GM12878 (cell line): ENCODE measurements at regions not wholly inside any gene's neighbourhood (a gene's known extent, or its start where the extent isn't known, plus 50 kb on each side); places are given as distances from the start of the nearest gene placed in this dataset.

Experiments
- ATAC-seq: fragments of 200-7000 bp; cut with Tn5 transposase; 3 replicates; pipeline ENCODE4 v1.9.1; 2020; ENCODE audit warnings: mild to moderate bottlenecking, moderate library complexity
- BruUV-seq: library from RNA; stranded (reverse); fragments of 400-500 nt; replicated peaks from 2 replicates; lab custom pipeline; 2021; lab: Mats Ljungman, UMichigan
- CTCF ChIA-PET: fragments of 300-600 bp; sonication (Branson Sonifier 250); formaldehyde crosslinking; extraction: SDS; loops from one replicate; lab custom pipeline; 2021; ENCODE audit warnings: inconsistent platforms; lab: Yijun Ruan, JAX
- POLR2A ChIA-PET: fragments of 350-600 bp; formaldehyde crosslinking; extraction: SDS; loops from one replicate; lab custom pipeline; 2021; ENCODE audit warnings: inconsistent platforms; lab: Charles Lee
- RAD21 ChIA-PET: fragments of 300-600 bp; sonication (Branson Sonifier 250); formaldehyde crosslinking; loops from one replicate; lab custom pipeline; 2023; ENCODE audit warnings: antibody characterized with exemption; ENCODE audit not compliant: unreplicated experiment; lab: Charles Lee
- SMC1A ChIA-PET: fragments of 300-600 bp; sonication (Branson Sonifier 250); formaldehyde crosslinking; loops from one replicate; lab custom pipeline; 2023; ENCODE audit not compliant: unreplicated experiment, uncharacterized antibody; lab: Charles Lee
- DNase-seq: peaks from one replicate; pipeline ENCODE4 v3.0.0-alpha.2; 2011; ENCODE audit warnings: low read depth, low spot score
- FAIRE-seq: peaks from 3 replicates; lab custom pipeline; 2011; peaks lifted over from hg19 to GRCh38; lab: Jason Lieb, UNC
- H2AFZ ChIP-seq: 2 replicates; pipeline ENCODE4 v1.6.0; 2011; ENCODE audit warnings: low read depth, low read length, control low read depth; ENCODE audit not compliant: control insufficient read depth
- H3K27ac ChIP-seq: 2 replicates; pipeline ENCODE4 v1.5.1; 2011; ENCODE audit warnings: control low read depth; ENCODE audit not compliant: control insufficient read depth, insufficient read depth
- H3K27me3 ChIP-seq, 2 experiments: replicated peaks in 1 of 2; 2 replicates each; pipeline versions ENCODE4 v1.6.0 to v1.6.1; 2011; ENCODE audit warnings: low read length in 1 of 2; ENCODE audit not compliant: control insufficient read depth in 2 of 2, insufficient read depth in 2 of 2
- H3K36me3 ChIP-seq, 2 experiments: 2 replicates each; pipeline ENCODE4 v1.5.1; 2011; ENCODE audit warnings: low read length in 1 of 2; ENCODE audit not compliant: control insufficient read depth in 2 of 2, insufficient read depth in 2 of 2
- H3K4me1 ChIP-seq: 2 replicates; pipeline ENCODE4 v1.6.1; 2011; ENCODE audit warnings: mild to moderate bottlenecking, low read length, moderate library complexity, mixed read lengths; ENCODE audit not compliant: control insufficient read depth, insufficient read depth
- H3K4me2 ChIP-seq: 2 replicates; pipeline ENCODE4 v1.6.0; 2011; ENCODE audit warnings: control low read depth; ENCODE audit not compliant: control insufficient read depth, insufficient read depth
- H3K4me3 ChIP-seq: fragments of 200-600 bp; sonication (generic); 2 replicates; pipeline ENCODE4 v1.5.1; 2016
- H3K79me2 ChIP-seq: 2 replicates; pipeline ENCODE4 v1.6.0; 2011; ENCODE audit warnings: low read length; ENCODE audit not compliant: control insufficient read depth, insufficient read depth
- H3K9ac ChIP-seq: 2 replicates; pipeline ENCODE4 v1.8.0; 2011; ENCODE audit warnings: low read length, control low read depth, mixed read lengths; ENCODE audit not compliant: control insufficient read depth, insufficient read depth
- H3K9me3 ChIP-seq: replicated peaks from 3 replicates; pipeline ENCODE4 v1.5.1; 2011; ENCODE audit warnings: mild to moderate bottlenecking, low read length; ENCODE audit not compliant: control insufficient read depth, insufficient read depth
- H4K20me1 ChIP-seq: 2 replicates; pipeline ENCODE4 v1.6.0; 2011; ENCODE audit not compliant: control insufficient read depth, insufficient read depth
- ASH2L ChIP-seq: fragments of 300-600, 200-600 bp; sonication (generic); IDR thresholded peaks from 2 replicates; pipeline ENCODE4 v1.6.1; 2017; ENCODE audit warnings: low read depth, mild to moderate bottlenecking, borderline replicate concordance
- FOXK2 ChIP-seq: fragments of 450-650 bp; IDR thresholded peaks from 2 replicates; pipeline ENCODE4 v1.6.1; 2017; ENCODE audit warnings: mild to moderate bottlenecking, moderate library complexity
- IRF5 ChIP-seq: fragments of 450-650 bp; IDR thresholded peaks from 2 replicates; pipeline ENCODE4 v1.6.1; 2017; ENCODE audit warnings: borderline replicate concordance
- MEF2A ChIP-seq: IDR thresholded peaks from 2 replicates; pipeline ENCODE4 v1.6.1; 2011; ENCODE audit warnings: low read depth, mild to moderate bottlenecking, low read length, moderate library complexity; ENCODE audit not compliant: insufficient read depth
- SREBF2 ChIP-seq: IDR thresholded peaks from 2 replicates; pipeline ENCODE4 v1.6.1; 2012; ENCODE audit warnings: mild to moderate bottlenecking, low read length
- ZBTB40 ChIP-seq: fragments of 450-650 bp; IDR thresholded peaks from 2 replicates; pipeline ENCODE4 v1.6.1; 2016; ENCODE audit warnings: mild to moderate bottlenecking, moderate library complexity, borderline replicate concordance
- in situ Hi-C: fragments of 300-500 bp; cut with MboI; formaldehyde crosslinking; loops from 9 replicates; pipeline ENCODE4 v1.14.3; 2018; ENCODE audit warnings: mixed read lengths
- intact Hi-C: fragments of 100-400 bp; cut with micrococcal nuclease; formaldehyde crosslinking; loops from one replicate; pipeline ENCODE4 v1.14.2; 2022; ENCODE audit not compliant: unreplicated experiment

- in situ Hi-C loops (no loop called here), intact Hi-C loops (no loop called here)
- TF ChIP-seq SREBF2 = no peak
- TF ChIP-seq ASH2L = no peak
- no peak for TF ChIP-seq ZBTB40
- no peak for TF ChIP-seq FOXK2
- TF ChIP-seq MEF2A = no peak
- no peak for TF ChIP-seq IRF5
- Histone ChIP-seq H4K20me1 (no peaks in the 10 kb centered on the region), H3K79me2 (no peaks in the 10 kb centered on the region), H2AFZ (no peak overlapping the region), H3K36me3 (no peaks in the 10 kb centered on the region), H3K27ac (no peak overlapping the region), H3K4me1 (no peaks in the 10 kb centered on the region), H3K9me3 (no peaks in the 10 kb centered on the region; the same call in 2 of the 3 replicates), H3K9ac (no peak overlapping the region), H3K27me3 (no peaks in the 10 kb centered on the region), H3K4me2 (no peak overlapping the region), H3K4me3 (no peak overlapping the region)
- POLR2A ChIA-PET = no interaction called here
- CTCF ChIA-PET = no interaction called here
- FAIRE-seq (no peak), ATAC-seq (no peak), DNase-seq (no peak)
- no TSS peak for BruUV-seq
- RAD21 ChIA-PET = no interaction called here
- SMC1A ChIA-PET = interaction anchor here (0.9 kb wide), 1 partner anchor 28 kb away, joined by 3 read pairs; no protein-coding TSS in a partner anchor
Observed at GRCh38 chr18:70653671-70654070, 364.8 kb downstream of the SOCS6 start.
